ENCODE measurements at regions not wholly inside any gene's neighbourhood (a gene's known extent, or its start where the extent isn't known, plus 50 kb on each side); places are given as distances from the start of the nearest gene placed in this dataset.

DNA sequence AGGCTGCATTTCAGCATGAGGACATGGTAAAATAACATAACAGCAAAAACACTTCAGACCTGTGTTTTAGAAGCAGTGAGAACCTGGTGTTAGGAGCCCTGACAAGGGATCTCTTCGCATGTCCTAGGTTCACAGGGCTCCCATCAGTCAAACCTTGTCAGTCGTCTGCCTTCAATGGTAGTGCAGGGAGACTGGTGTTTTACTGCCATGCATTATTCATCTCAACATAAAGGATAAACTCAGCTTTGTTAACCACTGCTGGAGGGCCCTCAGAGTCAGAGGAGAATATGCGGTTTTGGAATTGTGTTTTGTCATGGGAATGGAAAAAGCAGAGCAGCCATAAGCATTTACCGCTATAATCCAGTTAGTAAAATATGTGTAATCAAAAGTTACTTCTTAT lies 275.9 kb upstream of the GCFC2 start:
- TF ChIP-seq ZNF274 (IDR thresholded peaks at IDR 0.05; ENCODE audit: low read depth, low read length) (no peak), YY1 (IDR thresholded peaks at IDR 0.05; ENCODE audit: insufficient read depth, insufficient read length) (no peak)

Data from NT2/D1 (cell line).